ENCODE measurements at regions not wholly inside any gene's neighbourhood (a gene's known extent, or its start where the extent isn't known, plus 50 kb on each side); places are given as distances from the start of the nearest gene placed in this dataset.

- DNase-seq (ENCODE audit: low read depth) = no peak
Measured at GRCh38 chr1:4516596-4516995, 137.8 kb upstream of the AJAP1 start.

GRCh38 chr1:4517186-4517954 lies 137.0 kb upstream of the AJAP1 start:
- no peak for DNase-seq (ENCODE audit: low read depth)

GRCh38 chr1:4518621-4519020 lies 135.8 kb upstream of the AJAP1 start:
- DNase-seq (ENCODE audit: low read depth) = no peak

- DNase-seq (ENCODE audit: low read depth) = no peak
Measured at GRCh38 chr1:4519954-4520353, 134.5 kb upstream of the AJAP1 start.

GRCh38 chr1:4523551-4523950 lies 130.9 kb upstream of the AJAP1 start:
- DNase-seq (ENCODE audit: low read depth) = no peak

- DNase-seq (ENCODE audit: low read depth) = no peak
Measured at GRCh38 chr1:4526747-4527146, 127.7 kb upstream of the AJAP1 start.

GRCh38 chr1:4527819-4528218 lies 126.6 kb upstream of the AJAP1 start:
- no peak for DNase-seq (ENCODE audit: low read depth)

GRCh38 chr1:4528590-4528989 lies 125.8 kb upstream of the AJAP1 start:
- DNase-seq (ENCODE audit: low read depth) = no peak

- DNase-seq (ENCODE audit: low read depth) = no peak
Measured at GRCh38 chr1:4529446-4530165, 124.8 kb upstream of the AJAP1 start.

- DNase-seq (ENCODE audit: low read depth) = no peak
Measured at GRCh38 chr1:4530166-4530785, 124.1 kb upstream of the AJAP1 start.

GRCh38 chr1:4531842-4532241 lies 122.6 kb upstream of the AJAP1 start:
- no peak for DNase-seq (ENCODE audit: low read depth)

GRCh38 chr1:4532656-4533055 lies 121.8 kb upstream of the AJAP1 start:
- no peak for DNase-seq (ENCODE audit: low read depth)

- DNase-seq (ENCODE audit: low read depth) = no peak
Measured at GRCh38 chr1:4546911-4547310, 107.5 kb upstream of the AJAP1 start.

GRCh38 chr1:4549930-4550329 lies 104.5 kb upstream of the AJAP1 start:
- DNase-seq (ENCODE audit: low read depth) = no peak

GRCh38 chr1:4550941-4551340 lies 103.5 kb upstream of the AJAP1 start:
- DNase-seq (ENCODE audit: low read depth) = no peak

GRCh38 chr1:4551706-4552105 lies 102.7 kb upstream of the AJAP1 start:
- no peak for DNase-seq (ENCODE audit: low read depth)

GRCh38 chr1:4553761-4554160 lies 100.6 kb upstream of the AJAP1 start:
- DNase-seq (ENCODE audit: low read depth) = no peak

- no peak for DNase-seq (ENCODE audit: low read depth)
Measured at GRCh38 chr1:4554271-4554865, 100.0 kb upstream of the AJAP1 start.

- DNase-seq (ENCODE audit: low read depth) = no peak
Measured at GRCh38 chr1:4557949-4558348, 96.5 kb upstream of the AJAP1 start.

- no peak for DNase-seq (ENCODE audit: low read depth)
Measured at GRCh38 chr1:4561205-4561604, 93.2 kb upstream of the AJAP1 start.

- DNase-seq (ENCODE audit: low read depth) = no peak
Measured at GRCh38 chr1:4562321-4562720, 92.1 kb upstream of the AJAP1 start.

- no peak for DNase-seq (ENCODE audit: low read depth)
Measured at GRCh38 chr1:4563586-4563985, 90.8 kb upstream of the AJAP1 start.

Measured in HT1080 (cell line).